NCI-H510A (cell line): ENCODE measurements at regions not wholly inside any gene's neighbourhood (a gene's known extent, or its start where the extent isn't known, plus 50 kb on each side); places are given as distances from the start of the nearest gene placed in this dataset.
"Not testable (repeated sequence)": the region's sequence is repeated elsewhere in the genome, so short reads cannot be mapped to it uniquely, and the experiment has no call there.

ENCODE experiments used
- DNase-seq: peaks from one replicate; lab custom pipeline; 2025; lab: John Stamatoyannopoulos, UW

GRCh38 chr18:29871246-29871645 is 1171.3 kb downstream of the DSC3 start:
- DNase-seq = no peak

DNA sequence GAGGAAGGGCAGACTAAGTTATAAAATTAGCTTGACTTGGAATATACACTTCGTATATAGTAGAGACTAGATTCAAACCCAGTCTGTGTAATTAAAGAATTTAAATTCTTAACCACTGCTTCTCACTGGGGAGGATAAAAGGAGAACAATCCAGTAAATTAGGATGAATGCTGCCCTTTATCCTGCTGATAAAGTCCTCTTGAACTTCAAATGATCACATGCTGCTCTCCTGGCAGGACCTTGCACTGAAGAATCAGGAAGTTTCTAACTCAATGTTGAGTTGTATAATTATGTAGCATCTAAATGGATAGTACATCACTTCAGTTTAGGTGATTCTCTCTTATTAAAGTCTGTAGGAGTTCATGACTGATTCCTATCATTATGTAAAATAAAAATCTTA is 1179.7 kb downstream of the DSC3 start:
- no peak for DNase-seq

DNA sequence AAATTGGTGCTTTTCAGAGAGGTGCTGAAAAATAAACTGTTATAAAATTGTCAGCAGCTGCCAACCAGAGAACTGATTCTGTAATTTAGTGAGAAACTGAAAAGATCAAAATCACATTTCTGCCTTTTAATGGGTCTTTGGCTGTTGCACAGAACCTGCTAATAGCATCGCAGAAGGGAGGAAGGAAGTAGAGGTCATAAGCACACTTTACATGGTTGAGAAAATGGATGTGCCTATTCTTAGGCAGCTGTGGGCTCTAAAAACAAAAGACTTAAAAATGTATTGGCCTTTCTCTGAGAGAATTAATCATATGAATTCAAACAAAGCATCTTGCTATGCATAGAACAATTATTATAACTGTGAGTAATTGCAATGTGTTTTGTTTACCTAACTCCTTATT is 1186.9 kb downstream of the DSC3 start:
- DNase-seq = no peak

DNA sequence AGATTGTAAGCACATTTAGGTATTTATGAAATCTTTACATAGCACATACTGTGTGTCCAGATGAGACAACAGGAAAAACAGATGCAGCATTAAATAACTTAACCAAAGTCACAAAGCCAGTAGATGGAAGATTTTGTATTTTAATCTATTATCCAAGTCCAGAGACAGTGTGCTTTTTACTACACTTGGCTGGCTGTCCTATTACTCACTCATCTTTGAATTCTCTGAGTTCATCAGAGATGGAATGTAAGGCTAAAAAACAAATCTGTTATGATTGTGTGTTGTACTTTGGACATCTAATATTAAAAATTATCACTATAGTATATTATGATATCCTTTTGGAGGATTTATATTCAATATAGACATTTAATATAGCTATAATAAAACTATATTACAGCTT is 1189.4 kb downstream of the DSC3 start:
- DNase-seq = no peak

GRCh38 chr18:29849144-29849543 is 1193.4 kb downstream of the DSC3 start:
- DNase-seq = no peak

DNA sequence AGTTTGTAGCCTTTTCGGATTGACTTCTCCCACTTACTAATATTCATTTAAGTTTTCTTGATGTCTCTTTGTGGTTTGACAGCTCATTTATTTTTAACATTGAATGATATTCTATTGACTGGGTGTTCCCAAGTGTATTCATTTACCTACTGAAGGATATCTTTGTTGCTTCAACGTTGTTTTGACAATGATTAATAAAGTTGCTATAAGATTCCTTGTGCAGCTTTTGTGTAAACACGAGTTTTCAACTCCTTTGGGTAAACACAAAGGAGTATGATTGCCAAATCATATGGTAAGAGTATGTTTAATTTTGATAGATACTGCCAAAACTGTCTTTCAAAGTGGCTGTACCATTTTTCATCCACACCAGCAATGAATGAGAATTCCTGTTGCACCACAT is 1200.9 kb downstream of the DSC3 start:
- no peak for DNase-seq

- DNase-seq = no peak
These were observed 1202.5 kb downstream of the DSC3 start for GRCh38 chr18:29840089-29840488.

DNA sequence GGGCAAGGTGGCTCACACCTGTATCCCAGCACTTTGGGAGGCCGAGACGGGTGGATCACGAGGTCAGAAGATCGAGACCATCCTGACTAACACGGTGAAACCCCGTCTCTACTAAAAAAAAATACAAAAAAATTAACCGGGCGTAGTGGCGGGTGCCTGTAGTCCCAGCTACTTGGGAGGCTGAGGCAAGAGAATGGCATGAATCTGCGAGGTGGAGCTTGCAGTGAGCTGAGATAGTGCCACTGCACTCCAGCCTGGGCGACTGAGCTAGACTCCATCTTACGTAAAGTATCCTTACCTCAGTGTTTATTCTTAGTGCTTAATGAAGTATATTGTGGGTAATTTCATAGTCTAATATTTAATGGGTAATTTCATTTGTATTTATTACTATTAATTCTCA is 1203.6 kb downstream of the DSC3 start:
- not testable (repeated sequence) for DNase-seq

GRCh38 chr18:29838556-29838955 is 1204.0 kb downstream of the DSC3 start:
- DNase-seq = no peak

GRCh38 chr18:29823671-29824070 is 1218.9 kb downstream of the DSC3 start:
- no peak for DNase-seq

DNA sequence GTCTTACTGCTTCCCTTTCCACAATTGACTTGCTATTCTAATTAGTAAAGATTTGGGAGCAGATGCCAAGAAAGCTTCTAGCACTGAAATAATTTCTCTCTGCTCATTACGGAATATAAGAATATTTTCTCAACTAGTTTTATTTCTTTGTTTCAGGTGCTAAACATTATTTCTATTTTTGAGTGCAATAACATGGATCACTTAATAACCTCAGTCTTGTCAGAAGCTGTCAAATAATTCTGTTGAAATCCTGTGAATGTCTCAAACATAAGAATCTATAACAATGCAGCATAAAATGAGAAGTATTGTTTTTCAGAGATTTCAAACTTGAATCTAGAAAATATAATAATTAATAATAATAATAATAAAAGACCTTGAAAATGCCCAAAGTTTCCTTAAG is 1221.0 kb downstream of the DSC3 start:
- DNase-seq = no peak

GRCh38 chr18:29811519-29811918 is 1231.0 kb downstream of the DSC3 start:
- DNase-seq = no peak

DNA sequence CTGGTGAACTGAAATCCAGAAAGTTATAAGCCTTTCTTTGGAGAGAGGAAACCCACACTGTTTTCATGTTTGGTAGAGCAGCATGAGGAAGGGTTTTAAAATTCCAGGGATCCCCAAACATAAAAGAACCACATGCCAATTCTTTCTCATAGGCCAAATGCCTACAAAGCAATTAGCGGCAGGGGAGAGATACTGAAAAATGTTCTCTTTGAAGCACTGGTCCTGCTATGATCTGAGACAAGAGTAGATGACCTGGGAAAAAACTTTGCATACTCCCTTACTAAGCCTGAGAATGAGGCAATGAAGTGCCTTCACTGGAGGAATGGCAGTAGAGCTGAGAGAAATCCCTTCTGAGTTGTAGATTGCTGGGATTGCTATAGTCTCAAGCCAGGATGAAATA is 1261.7 kb downstream of the DSC3 start:
- DNase-seq = no peak

GRCh38 chr18:29779096-29779495 is 1263.4 kb downstream of the DSC3 start:
- no peak for DNase-seq

GRCh38 chr18:29753379-29753778 is 1289.2 kb downstream of the DSC3 start:
- no peak for DNase-seq

DNA sequence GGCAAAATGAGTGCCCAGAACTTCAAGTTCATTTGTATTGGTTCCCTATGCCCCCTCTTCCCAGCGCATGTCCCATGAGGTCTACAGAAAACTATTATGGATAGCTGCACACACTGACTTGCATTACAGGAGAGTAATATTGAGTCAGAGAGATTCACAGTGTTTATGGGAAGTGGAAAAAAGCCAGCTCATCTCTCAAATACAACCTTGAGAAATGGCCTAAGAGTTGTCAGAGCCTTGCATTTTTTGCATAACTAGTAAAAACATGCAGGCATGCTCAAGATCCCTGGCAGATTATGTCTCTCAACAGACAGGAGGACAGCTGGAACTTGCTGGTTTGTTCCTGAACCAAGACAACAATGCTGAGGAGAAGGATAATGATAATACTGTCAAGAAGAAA is 1292.8 kb downstream of the DSC3 start:
- DNase-seq = no peak

- DNase-seq = no peak
These were observed 1301.1 kb downstream of the DSC3 start for GRCh38 chr18:29741461-29741860.

GRCh38 chr18:29737620-29738019 is 1304.9 kb downstream of the DSC3 start:
- DNase-seq = no peak

- no peak for DNase-seq
These were observed 1305.4 kb downstream of the DSC3 start for GRCh38 chr18:29737190-29737589.

GRCh38 chr18:29730073-29730472 is 1312.5 kb downstream of the DSC3 start:
- no peak for DNase-seq

- DNase-seq = no peak
These were observed 1315.9 kb downstream of the DSC3 start for GRCh38 chr18:29726646-29727045.

DNA sequence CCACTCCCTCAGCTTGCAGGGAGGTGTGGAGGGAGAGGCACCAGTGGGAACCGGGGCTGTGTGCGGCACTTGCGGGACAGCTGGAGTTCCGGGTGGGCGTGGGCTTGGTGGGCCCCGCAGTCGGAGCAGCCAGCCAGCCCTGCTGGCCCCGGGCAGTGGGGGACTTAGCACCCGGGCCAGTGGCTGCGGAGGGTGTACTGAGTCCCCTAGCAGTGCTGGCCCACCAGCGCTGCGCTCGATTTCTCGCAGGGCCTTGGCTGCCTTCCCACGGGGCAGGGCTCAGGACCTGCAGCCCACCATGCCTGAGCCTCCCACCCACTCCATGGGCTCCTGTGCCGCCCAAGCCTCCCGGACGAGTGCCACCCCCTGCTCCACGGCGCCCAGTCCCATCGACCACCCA is 1319.1 kb downstream of the DSC3 start:
- DNase-seq = not testable (repeated sequence)

DNA sequence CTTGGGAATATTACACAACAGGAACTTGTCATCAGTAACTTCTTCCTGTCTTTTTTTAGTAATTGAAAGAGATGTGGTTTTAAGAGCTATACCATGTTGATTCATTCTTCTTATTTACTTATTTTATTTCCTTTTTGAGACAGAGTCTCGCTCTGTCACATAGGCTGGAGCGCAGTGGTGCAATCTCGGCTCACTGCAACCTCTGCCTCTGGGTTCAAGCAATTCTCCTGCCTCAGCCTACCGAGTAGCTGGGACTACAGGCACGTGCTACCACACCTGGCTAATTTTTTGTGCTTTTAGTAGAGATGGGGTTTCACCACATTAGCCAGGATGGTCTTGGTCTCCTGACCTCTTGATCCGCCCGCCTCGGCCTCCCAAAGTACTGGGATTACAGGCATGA is 1326.6 kb downstream of the DSC3 start:
- not testable (repeated sequence) for DNase-seq

DNA sequence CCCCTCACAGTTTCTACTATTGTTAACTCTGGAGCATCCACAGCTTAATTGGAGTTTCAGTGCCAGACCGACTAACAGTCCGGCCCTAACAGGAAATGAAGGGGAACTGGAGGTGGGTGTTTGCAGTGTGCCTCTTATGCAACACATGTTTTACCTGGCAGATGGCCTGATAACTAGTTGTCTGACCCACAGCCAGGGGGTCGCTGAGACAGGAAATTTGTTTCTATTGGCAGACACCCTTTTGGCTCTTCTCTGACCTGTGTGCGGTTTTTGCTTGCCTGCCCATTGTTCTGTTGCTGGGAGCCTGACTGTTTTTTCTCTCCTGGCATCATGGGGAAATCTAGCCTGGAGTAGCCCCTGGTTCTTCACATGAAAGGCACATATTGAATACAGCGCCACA is 1329.8 kb downstream of the DSC3 start:
- no peak for DNase-seq

- no peak for DNase-seq
These were observed 1330.6 kb downstream of the DSC3 start for GRCh38 chr18:29711932-29712331.
